Kidney (tissue), 13 donors: ENCODE measurements at regions not wholly inside any gene's neighbourhood (a gene's known extent, or its start where the extent isn't known, plus 50 kb on each side); places are given as distances from the start of the nearest gene placed in this dataset.

Experiments
- DNase-seq, 5 donors: peaks; one replicate each; pipeline ENCODE4 v3.0.0-alpha.2; 2013 to 2020
- FAIRE-seq: peaks from 2 replicates; lab custom pipeline; 2012; peaks lifted over from hg19 to GRCh38; lab: Jason Lieb, UNC
- H3K27ac ChIP-seq, 2 donors: one replicate each; pipeline ENCODE4 v1.7.0; 2013; ENCODE audit warnings: low read depth in 2 of 2, low read length in 2 of 2, inconsistent platforms in 1 of 2
- H3K27me3 ChIP-seq: one replicate; pipeline ENCODE4 v1.7.1; 2013; ENCODE audit warnings: low read length, inconsistent platforms; ENCODE audit not compliant: control insufficient read depth, insufficient read depth
- H3K36me3 ChIP-seq, 3 donors: one replicate each; pipeline versions ENCODE4 v1.7.0 to v1.7.1; 2013; ENCODE audit warnings: low read length in 3 of 3, control low read depth in 1 of 3, inconsistent platforms in 1 of 3; ENCODE audit not compliant: insufficient read depth in 3 of 3, control insufficient read depth in 2 of 3
- H3K4me1 ChIP-seq, 3 donors: one replicate each; pipeline versions ENCODE4 v1.7.0 to v1.7.1; 2013; ENCODE audit warnings: low read length in 3 of 3, inconsistent platforms in 1 of 3, low read depth in 1 of 3; ENCODE audit not compliant: control insufficient read depth in 2 of 3, insufficient read depth in 2 of 3
- H3K4me3 ChIP-seq, 3 donors: one replicate each; pipeline versions ENCODE4 v1.7.0 to v1.8.1; 2013; ENCODE audit warnings: low read length in 3 of 3, control low read depth in 1 of 3, inconsistent platforms in 1 of 3
- H3K9ac ChIP-seq, 3 donors: one replicate each; pipeline versions ENCODE4 v1.7.0 to v1.7.1; 2013; ENCODE audit warnings: low read length in 3 of 3, control low read depth in 1 of 3, inconsistent platforms in 1 of 3
- H3K9me3 ChIP-seq, 3 donors: one replicate each; pipeline versions ENCODE4 v1.7.0 to v1.7.1; 2013; ENCODE audit warnings: low read length in 3 of 3, control low read depth in 1 of 3, inconsistent platforms in 1 of 3; ENCODE audit not compliant: control insufficient read depth in 2 of 3, insufficient read depth in 1 of 3
- CTCF ChIP-seq: IDR thresholded peaks from 3 replicates; pipeline ENCODE4 v1.5.1; 2012; ENCODE audit warnings: mild to moderate bottlenecking, moderate library complexity, borderline replicate concordance; ENCODE audit not compliant: insufficient read depth; ENCODE audit errors: extremely low read depth
- intact Hi-C: fragments of 100-400 bp; cut with DNase I; formaldehyde crosslinking; loops from one replicate; pipeline ENCODE4 v1.11.1; 2022
- donor health status: control.
- donor health status: control.
- donor health status: control.
- donor health status: control.
- donor health status: control.
- donor health status: DM: yes; HTN: yes; CAD: no.
- donor health status: Normal renal cell carcinoma (clear cell type).

- H3K4me1 ChIP-seq, result no peaks in the 10 kb centered on the region
- H3K9ac ChIP-seq, result no peak overlapping the region
- intact Hi-C loops, result no loop called here
- H3K4me3 ChIP-seq, result no peak overlapping the region
- no peak for DNase-seq
- H3K27ac ChIP-seq, result no peak overlapping the region
- H3K9me3 ChIP-seq, result no peaks in the 10 kb centered on the region
- no peaks in the 10 kb centered on the region for H3K27me3 ChIP-seq
- H3K36me3 ChIP-seq, result no peaks in the 10 kb centered on the region
- no peak for FAIRE-seq
- no peak for TF ChIP-seq CTCF
Measured at GRCh38 chr2:15779381-15780041, 160.8 kb upstream of the MYCN start.

- no peak for FAIRE-seq
- Histone ChIP-seq H3K27me3 (no peaks in the 10 kb centered on the region), H3K9ac (no peak overlapping the region), H3K36me3 (no peaks in the 10 kb centered on the region), H3K9me3 (no peaks in the 10 kb centered on the region), H3K27ac (no peak overlapping the region), H3K4me3 (no peak overlapping the region), H3K4me1 (no peaks in the 10 kb centered on the region)
- no peak for DNase-seq
- intact Hi-C loops, result no loop called here
- no peak for TF ChIP-seq CTCF
Measured at GRCh38 chr2:15780234-15780633, 160.1 kb upstream of the MYCN start.

GRCh38 chr2:15780912-15781574 lies 159.3 kb upstream of the MYCN start:
- intact Hi-C loops, result no loop called here
- peak in 1 of 5 donors; percentile 14 for DNase-seq
- Histone ChIP-seq H3K9me3 (no peaks in the 10 kb centered on the region), H3K4me3 (no peak overlapping the region), H3K27me3 (no peaks in the 10 kb centered on the region), H3K4me1 (no peaks in the 10 kb centered on the region), H3K9ac (no peak overlapping the region), H3K36me3 (no peaks in the 10 kb centered on the region), H3K27ac (no peak overlapping the region)
- FAIRE-seq, result no peak
- TF ChIP-seq CTCF, result no peak
